ENCODE measurements at regions not wholly inside any gene's neighbourhood (a gene's known extent, or its start where the extent isn't known, plus 50 kb on each side); places are given as distances from the start of the nearest gene placed in this dataset.

DNA sequence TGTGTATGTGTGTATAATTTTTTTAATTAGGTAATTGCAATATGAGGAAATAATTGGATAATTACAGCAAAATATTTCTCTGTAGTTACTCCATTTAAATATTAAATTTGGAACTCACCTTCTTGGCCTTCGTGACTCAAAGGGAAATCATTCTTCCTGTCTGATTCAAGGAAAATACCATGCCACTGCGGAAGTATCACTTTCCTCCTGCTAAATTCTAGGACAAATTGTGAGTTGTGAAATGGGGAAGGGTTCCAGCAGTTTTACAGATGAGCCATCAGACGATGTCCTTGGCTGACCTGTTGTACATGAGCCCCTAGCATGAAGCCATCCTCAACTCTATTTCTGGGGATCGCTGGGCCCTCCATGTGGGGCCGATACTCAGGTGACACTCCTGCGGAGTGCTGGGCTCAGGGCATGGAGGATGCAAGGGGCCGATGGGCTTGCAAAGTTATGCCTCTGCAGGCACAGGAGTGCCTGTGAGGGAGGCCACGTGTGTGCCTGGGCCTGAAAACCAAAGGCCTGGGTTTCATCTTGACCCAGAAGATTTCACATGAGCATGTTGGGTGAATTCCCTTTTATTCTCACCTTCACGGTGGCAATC lies 179.6 kb upstream of the TCERG1L start:
- DNase-seq, result no peak

- DNase-seq, result no peak
Observed at GRCh38 chr10:131492211-131492857, 180.8 kb upstream of the TCERG1L start.

- no peak for DNase-seq
Observed at GRCh38 chr10:131493432-131493831, 181.9 kb upstream of the TCERG1L start.

GRCh38 chr10:131494451-131494850 lies 182.9 kb upstream of the TCERG1L start:
- DNase-seq, result no peak

DNA sequence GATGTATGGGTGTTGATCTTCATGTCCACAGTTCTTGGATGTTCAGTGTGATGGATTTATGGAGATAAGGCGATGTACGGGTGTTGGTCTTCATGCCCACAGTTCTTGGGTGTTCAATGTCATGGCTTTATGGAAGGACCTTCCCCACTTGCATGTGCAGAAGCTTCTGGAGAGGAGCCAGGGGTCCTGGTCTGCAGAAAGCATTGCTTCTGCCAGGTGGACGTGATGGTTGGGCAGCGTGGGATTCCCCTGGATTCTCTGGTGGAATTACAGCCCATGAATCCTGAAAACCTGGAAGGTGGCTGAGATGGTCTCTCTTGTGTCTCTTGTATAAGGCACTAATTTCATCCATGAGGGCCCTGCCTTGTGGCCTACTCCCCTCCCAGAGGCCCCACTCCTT lies 183.7 kb upstream of the TCERG1L start:
- no peak for DNase-seq

DNA sequence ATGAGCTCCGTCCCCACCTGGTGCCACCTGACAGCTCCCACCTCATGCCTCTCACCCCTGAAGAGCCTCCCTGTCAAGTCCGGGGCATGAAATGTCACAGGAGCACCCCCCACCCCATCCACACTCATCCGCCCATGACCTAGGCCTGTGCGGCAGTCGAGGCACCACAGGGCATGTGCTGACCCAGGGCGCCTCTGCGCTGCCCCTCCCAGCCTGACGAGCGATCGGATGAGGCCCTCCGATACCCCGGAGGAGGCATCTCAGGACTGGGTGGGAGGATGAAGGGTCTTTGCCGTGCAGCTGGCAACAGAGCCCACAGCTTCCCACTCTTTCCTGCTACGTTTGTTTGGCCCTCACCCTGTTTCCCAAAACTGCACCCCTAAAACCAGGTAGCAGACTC lies 184.4 kb upstream of the TCERG1L start:
- no peak for DNase-seq

DNA sequence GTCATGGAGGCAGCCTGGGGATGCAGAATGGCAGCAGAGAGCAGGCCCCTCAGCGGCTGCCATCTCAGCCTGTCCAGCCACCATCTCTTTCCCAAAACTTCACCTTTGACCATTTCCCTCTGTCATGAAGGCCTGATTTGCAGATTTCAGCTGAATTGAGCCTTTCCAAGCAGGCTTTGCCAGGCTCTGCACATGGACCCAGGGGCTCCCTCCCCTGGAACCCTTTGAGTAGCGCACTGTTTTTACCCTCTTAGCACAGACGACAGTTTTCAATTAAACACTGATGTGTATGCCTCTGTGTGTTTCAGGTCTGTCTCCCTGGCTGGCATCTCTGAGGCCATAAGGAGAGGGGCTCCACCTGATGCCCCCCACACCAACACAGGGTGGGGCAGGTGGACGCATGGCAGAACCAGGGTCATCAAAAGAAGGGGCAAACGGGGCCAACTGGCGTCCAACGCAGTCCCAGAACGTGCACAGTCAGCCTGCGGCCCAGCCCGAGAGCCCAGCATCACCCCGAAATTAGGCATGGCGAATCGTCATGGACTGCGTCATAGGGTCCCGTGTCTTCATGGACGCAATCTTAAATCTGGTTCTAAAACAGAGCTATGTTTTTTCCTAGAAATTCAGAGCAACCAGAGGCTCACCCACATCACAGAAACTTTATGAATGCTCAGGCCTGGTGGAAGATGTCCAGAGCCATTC lies 185.0 kb upstream of the TCERG1L start:
- DNase-seq, result no peak

- no peak for DNase-seq
Observed at GRCh38 chr10:131499566-131499965, 188.0 kb upstream of the TCERG1L start.

- DNase-seq, result no peak
Observed at GRCh38 chr10:131500181-131500580, 188.7 kb upstream of the TCERG1L start.

- no peak for DNase-seq
Observed at GRCh38 chr10:131500892-131501291, 189.4 kb upstream of the TCERG1L start.

DNA sequence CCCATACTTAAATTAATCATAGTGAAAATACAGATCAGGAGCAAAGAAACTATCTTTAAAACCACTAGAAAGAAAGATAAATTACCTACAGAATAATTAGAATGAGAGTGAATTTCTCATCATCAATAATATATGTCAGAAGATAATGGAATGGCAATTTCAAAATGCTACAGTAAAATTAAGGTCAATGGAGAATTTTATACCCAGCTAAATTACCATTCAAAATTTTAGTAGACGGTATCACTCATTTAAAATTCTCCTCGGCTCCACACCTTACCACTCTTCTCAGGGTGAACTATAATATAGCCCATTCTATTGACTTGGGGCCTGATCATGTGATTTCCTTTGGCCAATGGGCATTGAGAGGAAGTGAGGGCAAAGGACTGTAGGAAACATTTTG lies 192.5 kb upstream of the TCERG1L start:
- DNase-seq, result no peak

GRCh38 chr10:131511391-131511790 lies 199.9 kb upstream of the TCERG1L start:
- no peak for DNase-seq

- no peak for DNase-seq
Observed at GRCh38 chr10:131512852-131513251, 201.3 kb upstream of the TCERG1L start.

DNA sequence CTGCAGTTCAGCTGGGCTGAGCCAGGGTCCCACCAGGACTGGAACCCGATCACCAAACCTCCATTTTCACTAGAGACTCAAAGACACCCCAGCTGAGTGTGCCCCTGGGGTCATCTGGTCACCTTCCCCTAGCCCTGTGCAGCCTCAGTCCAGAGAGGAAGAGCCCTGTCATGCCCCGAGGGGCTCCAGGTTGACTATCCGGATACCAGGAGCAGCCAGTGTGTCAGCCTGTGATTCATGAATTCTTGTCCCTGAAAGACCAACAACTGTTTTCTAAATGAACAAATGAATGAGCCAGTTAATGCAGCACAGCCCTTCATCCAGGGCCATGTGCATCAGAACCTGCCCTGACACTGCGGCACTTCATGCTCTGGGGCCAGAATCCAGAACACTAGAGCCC lies 201.9 kb upstream of the TCERG1L start:
- no peak for DNase-seq

GRCh38 chr10:131513901-131514300 lies 202.4 kb upstream of the TCERG1L start:
- no peak for DNase-seq

DNA sequence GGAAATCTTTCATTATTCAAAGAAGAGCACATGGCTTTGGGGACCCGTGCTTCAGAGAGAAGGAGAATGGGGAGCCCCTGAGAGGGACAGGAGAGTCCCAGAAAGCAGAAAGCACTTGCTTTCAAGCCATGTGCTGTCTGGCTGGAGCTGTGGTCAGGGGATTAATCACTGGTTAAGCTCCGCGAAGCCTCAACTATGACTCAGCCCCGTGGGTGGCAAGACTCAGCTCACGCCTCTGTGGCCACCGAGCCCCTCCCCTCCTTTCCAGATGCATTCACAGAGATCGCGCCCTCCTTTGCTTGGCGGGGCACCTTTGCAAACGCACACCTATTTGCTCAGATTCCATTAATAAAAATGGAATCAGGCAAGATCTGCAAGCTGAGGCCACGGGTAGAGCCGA lies 202.9 kb upstream of the TCERG1L start:
- no peak for DNase-seq

GRCh38 chr10:131516285-131516684 lies 204.8 kb upstream of the TCERG1L start:
- DNase-seq, result no peak

- no peak for DNase-seq
Observed at GRCh38 chr10:131517781-131518180, 206.3 kb upstream of the TCERG1L start.

GRCh38 chr10:131519723-131520605 lies 208.4 kb upstream of the TCERG1L start:
- no peak for DNase-seq

- DNase-seq, result no peak
Observed at GRCh38 chr10:131531265-131532190, 220.0 kb upstream of the TCERG1L start.

DNA sequence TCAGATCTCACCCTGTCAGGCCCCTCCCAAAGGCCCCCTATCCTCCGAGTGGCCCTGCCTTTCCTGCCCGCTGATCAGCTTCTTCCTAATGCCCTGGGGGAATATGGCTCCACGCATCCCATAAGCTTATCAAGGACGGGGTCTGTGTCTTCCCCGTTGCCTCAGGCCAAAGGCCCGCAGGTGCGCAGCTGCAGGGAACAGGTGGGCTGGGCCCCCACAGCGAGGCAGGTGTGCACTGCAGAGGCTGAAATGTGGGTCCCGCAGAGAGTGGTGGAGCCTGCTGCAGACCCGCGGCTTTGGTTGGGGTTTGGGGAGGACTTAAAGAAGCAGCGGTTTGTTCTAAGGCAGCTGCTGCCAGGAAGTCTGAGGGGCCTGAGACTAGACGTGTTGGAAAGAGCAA lies 220.8 kb upstream of the TCERG1L start:
- no peak for DNase-seq

- DNase-seq, result no peak
Observed at GRCh38 chr10:131532745-131533341, 221.3 kb upstream of the TCERG1L start.

Data from 8988T (cell line).